SK-N-SH (cell line): ENCODE measurements at regions not wholly inside any gene's neighbourhood (a gene's known extent, or its start where the extent isn't known, plus 50 kb on each side); places are given as distances from the start of the nearest gene placed in this dataset.

Experiments used
- CTCF ChIA-PET: fragments of 300-600, 350-600 bp; formaldehyde crosslinking; extraction: SDS; loops from one replicate; lab custom pipeline; 2021; lab: Yijun Ruan, JAX
- POLR2A ChIA-PET: fragments of 350-600 bp; sonication (Branson Sonifier 250); formaldehyde crosslinking; extraction: SDS; loops from one replicate; lab custom pipeline; 2020; ENCODE audit warnings: antibody characterized with exemption, inconsistent platforms; lab: Yijun Ruan, JAX
- DNase-seq: peaks from one replicate; pipeline ENCODE4 v3.0.0; 2012
- H2AFZ ChIP-seq: fragments of 200-600 bp; sonication (generic); 2 replicates; pipeline ENCODE4 v1.8.1; 2016; ENCODE audit warnings: antibody characterized with exemption, mild to moderate bottlenecking, low read depth
- H3F3A ChIP-seq: fragments of 200-600 bp; sonication (generic); replicated peaks from 2 replicates; pipeline ENCODE3; 2016; ENCODE audit warnings: antibody characterized with exemption, mild to moderate bottlenecking; ENCODE audit not compliant: insufficient read depth
- H3K27ac ChIP-seq, 2 experiments: fragments of 200-500 bp in 1 of 2; fragments of 200-600 bp in 1 of 2; sonication (Bioruptor generic) in 1 of 2; sonication (generic), shearing (Covaris generic) in 1 of 2; 2 replicates each; pipeline versions ENCODE4 v1.5.1 to v1.6.1; 2014 to 2016; ENCODE audit warnings: low read depth in 2 of 2, inconsistent platforms in 1 of 2, low read length in 1 of 2, mild to moderate bottlenecking in 1 of 2, mixed read lengths in 1 of 2
- H3K27me3 ChIP-seq: fragments of 200-600 bp; sonication (generic), shearing (Covaris generic); 2 replicates; pipeline ENCODE4 v1.6.1; 2016; ENCODE audit warnings: mixed run types; ENCODE audit not compliant: insufficient read depth
- H3K36me3 ChIP-seq, 2 experiments: fragments of 200-500 bp in 1 of 2; fragments of 200-600 bp in 1 of 2; sonication (Bioruptor generic) in 1 of 2; sonication (generic) in 1 of 2; replicated peaks in 1 of 2; 2 replicates each; pipeline versions ENCODE3 to v1.5.1; 2014 to 2016; ENCODE audit warnings: low read length in 1 of 2, mild to moderate bottlenecking in 1 of 2; ENCODE audit not compliant: insufficient read depth in 2 of 2, control insufficient read depth in 1 of 2
- H3K4me1 ChIP-seq, 2 experiments: fragments of 200-500 bp in 1 of 2; fragments of 200-600 bp in 1 of 2; sonication (Bioruptor generic) in 1 of 2; sonication (generic), shearing (Covaris generic) in 1 of 2; 2 replicates each; pipeline versions ENCODE4 v1.5.1 to v1.6.1; 2014 to 2016; ENCODE audit warnings: low read depth in 1 of 2, low read length in 1 of 2, mixed run types in 1 of 2; ENCODE audit not compliant: insufficient read depth in 2 of 2, control insufficient read depth in 1 of 2
- H3K4me2 ChIP-seq: fragments of 200-600 bp; sonication (generic), shearing (Covaris generic); 2 replicates; pipeline ENCODE4 v1.6.1; 2017; ENCODE audit warnings: mixed run types
- H3K4me3 ChIP-seq, 2 experiments: fragments of 200-500 bp in 1 of 2; fragments of 200-600 bp in 1 of 2; sonication (Bioruptor generic) in 1 of 2; sonication (generic), shearing (Covaris generic) in 1 of 2; 2 replicates each; pipeline versions ENCODE4 v1.5.1 to v1.8.1; 2014 to 2016; ENCODE audit warnings: low read depth in 2 of 2, inconsistent platforms in 1 of 2, low read length in 1 of 2, mild to moderate bottlenecking in 1 of 2, mixed read lengths in 1 of 2, moderate library complexity in 1 of 2
- H3K79me2 ChIP-seq: fragments of 200-600 bp; sonication (generic); 2 replicates; pipeline ENCODE4 v1.8.1; 2017; ENCODE audit warnings: mild to moderate bottlenecking; ENCODE audit not compliant: insufficient read depth
- H3K9ac ChIP-seq: fragments of 200-600 bp; sonication (generic); 2 replicates; pipeline ENCODE4 v1.6.1; 2017; ENCODE audit warnings: mixed run types
- H3K9me2 ChIP-seq: fragments of 200-600 bp; sonication (generic); 2 replicates; pipeline ENCODE4 v1.6.1; 2017; ENCODE audit warnings: mixed run types
- H3K9me3 ChIP-seq: fragments of 200-600 bp; sonication (generic); 2 replicates; pipeline ENCODE4 v1.6.1; 2017; ENCODE audit warnings: mixed run types, mild to moderate bottlenecking, moderate library complexity
- H4K20me1 ChIP-seq: fragments of 200-600 bp; sonication (generic); 2 replicates; pipeline ENCODE4 v1.6.1; 2017; ENCODE audit warnings: mild to moderate bottlenecking, mixed run types; ENCODE audit not compliant: insufficient read depth
- CHD2 ChIP-seq: fragments of 150-350 bp; IDR thresholded peaks from 2 replicates; pipeline ENCODE4 v1.6.1; 2018; ENCODE audit warnings: low read length; ENCODE audit not compliant: partially characterized antibody
- ELF1 ChIP-seq: IDR thresholded peaks from 2 replicates; pipeline ENCODE4 v1.4.0; 2012
- EZH2phosphoT487 ChIP-seq: fragments of 200-600 bp; sonication (generic); IDR thresholded peaks from 2 replicates; pipeline ENCODE4 v1.6.1; 2017; ENCODE audit warnings: low read depth, mixed run types, mild to moderate bottlenecking, antibody characterized with exemption, moderate library complexity, borderline replicate concordance
- FOXJ3 ChIP-seq: sonication (generic); formaldehyde crosslinking; IDR thresholded peaks from 2 replicates; pipeline ENCODE4 v1.5.1; 2020; ENCODE audit warnings: mild to moderate bottlenecking, missing genetic modification reagents
- JUND ChIP-seq: IDR thresholded peaks from 2 replicates; pipeline ENCODE4 v1.4.0; 2012
- MEF2A ChIP-seq: IDR thresholded peaks from 2 replicates; pipeline ENCODE4 v1.4.0; 2012; ENCODE audit warnings: low read depth, borderline replicate concordance
- MXI1 ChIP-seq: IDR thresholded peaks from 2 replicates; pipeline ENCODE4 v1.6.1; 2012; ENCODE audit warnings: mild to moderate bottlenecking, low read depth, low read length, improper control_type of control experiment
- NFIC ChIP-seq: IDR thresholded peaks from 2 replicates; pipeline ENCODE4 v1.4.0; 2012; ENCODE audit warnings: borderline replicate concordance
- NRF1 ChIP-seq: IDR thresholded peaks from 2 replicates; pipeline ENCODE4 v1.6.1; 2012; ENCODE audit warnings: low read depth, mild to moderate bottlenecking, low read length
- POLR2AphosphoS5 ChIP-seq: IDR thresholded peaks from 2 replicates; pipeline ENCODE4 v1.6.1; 2012; ENCODE audit warnings: low read depth, low read length
- RFX5 ChIP-seq: IDR thresholded peaks from 2 replicates; pipeline ENCODE4 v1.6.1; 2012; ENCODE audit warnings: mild to moderate bottlenecking, improper control_type of control experiment, low read length
- RXRA ChIP-seq: IDR thresholded peaks from 2 replicates; pipeline ENCODE4 v1.4.0; 2012; ENCODE audit warnings: low read depth, mild to moderate bottlenecking, borderline replicate concordance
- SMC3 ChIP-seq: IDR thresholded peaks from 2 replicates; pipeline ENCODE4 v1.6.1; 2012; ENCODE audit warnings: low read depth, low read length, improper control_type of control experiment
- TCF12 ChIP-seq: IDR thresholded peaks from 2 replicates; pipeline ENCODE4 v1.4.0; 2012
- USF2 ChIP-seq: fragments of 150-350 bp; IDR thresholded peaks from 2 replicates; pipeline ENCODE4 v1.6.1; 2017; ENCODE audit warnings: antibody characterized with exemption, low read length, low read depth, borderline replicate concordance
- WGBS: methylation state at CpG from one replicate; pipeline ENCODE4 v1.1.6; 2017; ENCODE audit warnings: low lambda C conversion rate; 5-methylcytosine and 5-hydroxymethylcytosine counted together
- TF ChIP-seq, protein P1 (sequence below): fragments of 200-600 bp; sonication (generic); IDR thresholded peaks from 2 replicates; pipeline ENCODE4 v1.6.1; 2017; ENCODE audit warnings: antibody characterized with exemption, mild to moderate bottlenecking, moderate library complexity
- TF ChIP-seq, protein P2 (sequence below): IDR thresholded peaks from 2 replicates; pipeline ENCODE4 v1.4.0; 2012; ENCODE audit warnings: low read depth, borderline replicate concordance
- TF ChIP-seq, protein P3 (sequence below): IDR thresholded peaks from 2 replicates; pipeline ENCODE4 v1.4.0; 2012; ENCODE audit warnings: low read depth
- TF ChIP-seq, protein P4 (sequence below): IDR thresholded peaks from 2 replicates; pipeline ENCODE4 v1.4.0; 2012; ENCODE audit warnings: low read depth, borderline replicate concordance

GRCh38 chr6:148090326-148090725, 252.3 kb upstream of the SASH1 start:
- Histone ChIP-seq H3K4me2 (no peak overlapping the region), H3K36me3 (no peaks in the 10 kb centered on the region), H3K27ac (no peak overlapping the region), H3K4me3 (no peak overlapping the region), H2AFZ (no peak overlapping the region)
- TF ChIP-seq USF2 (no peak), JUND (no peak), TCF12 (no peak), MXI1 (no peak), EZH2phosphoT487 (no peak), FOXJ3 (CRISPR knock-in tag) (no peak), SMC3 (no peak), NRF1 (no peak), RXRA (no peak), NFIC (no peak), POLR2AphosphoS5 (no peak), CHD2 (no peak), ELF1 (no peak), MEF2A (no peak), RFX5 (no peak)
- TF ChIP-seq, protein P1, sequence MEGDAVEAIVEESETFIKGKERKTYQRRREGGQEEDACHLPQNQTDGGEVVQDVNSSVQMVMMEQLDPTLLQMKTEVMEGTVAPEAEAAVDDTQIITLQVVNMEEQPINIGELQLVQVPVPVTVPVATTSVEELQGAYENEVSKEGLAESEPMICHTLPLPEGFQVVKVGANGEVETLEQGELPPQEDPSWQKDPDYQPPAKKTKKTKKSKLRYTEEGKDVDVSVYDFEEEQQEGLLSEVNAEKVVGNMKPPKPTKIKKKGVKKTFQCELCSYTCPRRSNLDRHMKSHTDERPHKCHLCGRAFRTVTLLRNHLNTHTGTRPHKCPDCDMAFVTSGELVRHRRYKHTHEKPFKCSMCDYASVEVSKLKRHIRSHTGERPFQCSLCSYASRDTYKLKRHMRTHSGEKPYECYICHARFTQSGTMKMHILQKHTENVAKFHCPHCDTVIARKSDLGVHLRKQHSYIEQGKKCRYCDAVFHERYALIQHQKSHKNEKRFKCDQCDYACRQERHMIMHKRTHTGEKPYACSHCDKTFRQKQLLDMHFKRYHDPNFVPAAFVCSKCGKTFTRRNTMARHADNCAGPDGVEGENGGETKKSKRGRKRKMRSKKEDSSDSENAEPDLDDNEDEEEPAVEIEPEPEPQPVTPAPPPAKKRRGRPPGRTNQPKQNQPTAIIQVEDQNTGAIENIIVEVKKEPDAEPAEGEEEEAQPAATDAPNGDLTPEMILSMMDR, result no peak
- TF ChIP-seq, protein P2, sequence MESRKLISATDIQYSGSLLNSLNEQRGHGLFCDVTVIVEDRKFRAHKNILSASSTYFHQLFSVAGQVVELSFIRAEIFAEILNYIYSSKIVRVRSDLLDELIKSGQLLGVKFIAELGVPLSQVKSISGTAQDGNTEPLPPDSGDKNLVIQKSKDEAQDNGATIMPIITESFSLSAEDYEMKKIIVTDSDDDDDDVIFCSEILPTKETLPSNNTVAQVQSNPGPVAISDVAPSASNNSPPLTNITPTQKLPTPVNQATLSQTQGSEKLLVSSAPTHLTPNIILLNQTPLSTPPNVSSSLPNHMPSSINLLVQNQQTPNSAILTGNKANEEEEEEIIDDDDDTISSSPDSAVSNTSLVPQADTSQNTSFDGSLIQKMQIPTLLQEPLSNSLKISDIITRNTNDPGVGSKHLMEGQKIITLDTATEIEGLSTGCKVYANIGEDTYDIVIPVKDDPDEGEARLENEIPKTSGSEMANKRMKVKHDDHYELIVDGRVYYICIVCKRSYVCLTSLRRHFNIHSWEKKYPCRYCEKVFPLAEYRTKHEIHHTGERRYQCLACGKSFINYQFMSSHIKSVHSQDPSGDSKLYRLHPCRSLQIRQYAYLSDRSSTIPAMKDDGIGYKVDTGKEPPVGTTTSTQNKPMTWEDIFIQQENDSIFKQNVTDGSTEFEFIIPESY, result no peak
- TF ChIP-seq, protein P3, sequence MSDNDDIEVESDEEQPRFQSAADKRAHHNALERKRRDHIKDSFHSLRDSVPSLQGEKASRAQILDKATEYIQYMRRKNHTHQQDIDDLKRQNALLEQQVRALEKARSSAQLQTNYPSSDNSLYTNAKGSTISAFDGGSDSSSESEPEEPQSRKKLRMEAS, result no peak
- TF ChIP-seq, protein P4, sequence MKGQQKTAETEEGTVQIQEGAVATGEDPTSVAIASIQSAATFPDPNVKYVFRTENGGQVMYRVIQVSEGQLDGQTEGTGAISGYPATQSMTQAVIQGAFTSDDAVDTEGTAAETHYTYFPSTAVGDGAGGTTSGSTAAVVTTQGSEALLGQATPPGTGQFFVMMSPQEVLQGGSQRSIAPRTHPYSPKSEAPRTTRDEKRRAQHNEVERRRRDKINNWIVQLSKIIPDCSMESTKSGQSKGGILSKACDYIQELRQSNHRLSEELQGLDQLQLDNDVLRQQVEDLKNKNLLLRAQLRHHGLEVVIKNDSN, result no peak
- TF ChIP-seq, all 33 proteins: peak for 0
- ChIA-PET POLR2A (no interaction called here), CTCF (no interaction called here)
- Histone ChIP-seq H3K79me2 (no peaks in the 10 kb centered on the region), H3K9ac (no peak overlapping the region), H3K4me1 (no peaks in the 10 kb centered on the region), H4K20me1 (no peaks in the 10 kb centered on the region), H3F3A (no peaks in the 10 kb centered on the region), H3K27me3 (no peaks in the 10 kb centered on the region), H3K9me2 (no peaks in the 10 kb centered on the region), H3K9me3 (no peaks in the 10 kb centered on the region; the same call in 1 of the 2 replicates)
- no peak for DNase-seq
- 24% methylated on average over 2 of the region's 2 CpGs for WGBS
